Mesothelial cell of epicardium (in vitro differentiated cells): ENCODE measurements at regions not wholly inside any gene's neighbourhood (a gene's known extent, or its start where the extent isn't known, plus 50 kb on each side); places are given as distances from the start of the nearest gene placed in this dataset.

Experiments
- DNase-seq, 2 experiments: peaks; one replicate each; pipeline ENCODE4 v3.0.0; 2021; ENCODE audit warnings: low spot score in 2 of 2; ENCODE audit not compliant: unreplicated experiment in 2 of 2
- H3K27ac Mint-ChIP-seq: 2 replicates; pipeline ENCODE4 v1.8.0; 2021; ENCODE audit warnings: mixed read lengths
- H3K27me3 Mint-ChIP-seq: 2 replicates; pipeline ENCODE4 v1.8.0; 2021; ENCODE audit warnings: low read depth, mixed read lengths
- H3K36me3 Mint-ChIP-seq: 2 replicates; pipeline ENCODE4 v1.8.0; 2021; ENCODE audit warnings: mixed read lengths
- H3K4me1 Mint-ChIP-seq: 2 replicates; pipeline ENCODE4 v1.8.0; 2021; ENCODE audit warnings: mixed read lengths
- H3K4me3 Mint-ChIP-seq: 2 replicates; pipeline ENCODE4 v1.8.0; 2021; ENCODE audit warnings: mild to moderate bottlenecking, moderate library complexity, mixed read lengths
- H3K9me3 Mint-ChIP-seq: 2 replicates; pipeline ENCODE4 v1.8.0; 2021; ENCODE audit warnings: mixed read lengths
- TF ChIP-seq, protein P1 (sequence below): fragments of 200-600 bp; sonication (generic); IDR thresholded peaks from one replicate; pipeline ENCODE4 v1.5.0; 2021; ENCODE audit warnings: antibody characterized with exemption; ENCODE audit not compliant: unreplicated experiment

DNA sequence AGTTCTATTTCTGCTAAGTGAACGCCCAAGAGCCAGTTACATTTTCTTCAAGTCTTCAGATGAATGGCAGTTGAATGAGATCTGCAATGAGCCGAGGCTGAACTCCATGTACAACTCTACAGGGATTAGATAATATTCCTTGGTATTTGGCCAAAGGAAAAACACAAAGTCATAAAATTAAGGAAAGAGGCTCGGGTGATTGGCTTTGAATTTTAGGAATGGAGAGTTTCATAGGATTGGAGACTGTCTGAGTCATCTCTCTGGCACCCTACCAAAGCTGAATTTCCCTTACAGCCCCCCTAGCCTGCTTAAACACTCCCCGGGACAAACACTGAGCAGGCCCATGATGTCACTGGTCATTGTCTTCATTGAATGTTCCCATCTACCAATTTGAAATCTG, 188.0 kb upstream of the C1QTNF7 start:
- peaks cover 10% of the 10 kb centered on the region for H3K4me1 Mint-ChIP-seq
- H3K27me3 Mint-ChIP-seq: no peaks in the 10 kb centered on the region
- no peak overlapping the region for H3K4me3 Mint-ChIP-seq
- TF ChIP-seq, protein P1, sequence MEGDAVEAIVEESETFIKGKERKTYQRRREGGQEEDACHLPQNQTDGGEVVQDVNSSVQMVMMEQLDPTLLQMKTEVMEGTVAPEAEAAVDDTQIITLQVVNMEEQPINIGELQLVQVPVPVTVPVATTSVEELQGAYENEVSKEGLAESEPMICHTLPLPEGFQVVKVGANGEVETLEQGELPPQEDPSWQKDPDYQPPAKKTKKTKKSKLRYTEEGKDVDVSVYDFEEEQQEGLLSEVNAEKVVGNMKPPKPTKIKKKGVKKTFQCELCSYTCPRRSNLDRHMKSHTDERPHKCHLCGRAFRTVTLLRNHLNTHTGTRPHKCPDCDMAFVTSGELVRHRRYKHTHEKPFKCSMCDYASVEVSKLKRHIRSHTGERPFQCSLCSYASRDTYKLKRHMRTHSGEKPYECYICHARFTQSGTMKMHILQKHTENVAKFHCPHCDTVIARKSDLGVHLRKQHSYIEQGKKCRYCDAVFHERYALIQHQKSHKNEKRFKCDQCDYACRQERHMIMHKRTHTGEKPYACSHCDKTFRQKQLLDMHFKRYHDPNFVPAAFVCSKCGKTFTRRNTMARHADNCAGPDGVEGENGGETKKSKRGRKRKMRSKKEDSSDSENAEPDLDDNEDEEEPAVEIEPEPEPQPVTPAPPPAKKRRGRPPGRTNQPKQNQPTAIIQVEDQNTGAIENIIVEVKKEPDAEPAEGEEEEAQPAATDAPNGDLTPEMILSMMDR: no peak
- no peaks in the 10 kb centered on the region for H3K36me3 Mint-ChIP-seq
- no peaks in the 10 kb centered on the region for H3K9me3 Mint-ChIP-seq
- no peak for DNase-seq
- H3K27ac Mint-ChIP-seq: no peak overlapping the region

DNA sequence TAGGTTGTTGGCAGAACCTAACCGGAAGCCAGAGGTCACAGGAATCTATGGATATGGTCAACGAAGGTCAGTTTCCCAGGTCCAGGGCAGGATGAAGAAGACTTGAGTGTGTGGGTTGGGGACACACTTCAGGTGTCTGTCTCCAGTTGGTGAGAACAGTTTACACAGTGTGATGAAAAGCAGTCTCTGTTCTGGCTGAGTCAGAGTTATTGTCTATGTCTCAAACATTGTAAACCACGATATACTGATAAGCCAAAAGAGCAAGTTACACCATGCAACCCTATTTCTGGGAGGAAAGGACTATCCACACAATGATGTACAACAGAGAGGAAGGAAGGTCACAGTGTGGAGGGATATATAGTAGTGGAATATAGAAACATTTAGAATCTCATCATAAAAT, 187.1 kb upstream of the C1QTNF7 start:
- Mint-ChIP-seq H3K4me3 (no peak overlapping the region), H3K9me3 (no peaks in the 10 kb centered on the region), H3K27ac (no peak overlapping the region), H3K4me1 (peaks cover 14% of the 10 kb centered on the region), H3K36me3 (no peaks in the 10 kb centered on the region), H3K27me3 (no peaks in the 10 kb centered on the region)
- TF ChIP-seq, protein P1: no peak
- DNase-seq: no peak

DNA sequence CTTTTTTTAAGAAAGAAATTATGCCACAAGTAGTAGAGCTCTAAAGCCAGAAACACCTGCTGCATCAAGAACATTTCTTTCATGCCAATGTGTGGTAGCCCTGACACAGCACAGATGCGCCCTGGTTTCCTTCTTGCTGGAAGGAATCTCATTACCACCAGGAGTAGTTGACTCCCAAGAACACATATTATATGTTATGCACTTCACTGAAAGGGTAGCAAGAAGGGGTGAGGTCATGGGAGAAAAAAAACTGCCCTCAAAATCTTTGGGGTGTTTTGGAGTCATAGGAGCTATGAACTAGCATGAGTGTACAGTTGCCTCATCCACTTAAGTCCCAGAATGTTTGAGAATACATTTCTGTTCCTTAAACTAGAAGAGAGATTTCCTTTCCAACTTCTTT, 185.8 kb upstream of the C1QTNF7 start:
- Mint-ChIP-seq H3K9me3 (no peaks in the 10 kb centered on the region), H3K4me3 (no peak overlapping the region), H3K27me3 (no peaks in the 10 kb centered on the region), H3K4me1 (peaks cover 20% of the 10 kb centered on the region), H3K27ac (no peak overlapping the region), H3K36me3 (no peaks in the 10 kb centered on the region)
- no peak for DNase-seq
- TF ChIP-seq, protein P1: no peak

DNA sequence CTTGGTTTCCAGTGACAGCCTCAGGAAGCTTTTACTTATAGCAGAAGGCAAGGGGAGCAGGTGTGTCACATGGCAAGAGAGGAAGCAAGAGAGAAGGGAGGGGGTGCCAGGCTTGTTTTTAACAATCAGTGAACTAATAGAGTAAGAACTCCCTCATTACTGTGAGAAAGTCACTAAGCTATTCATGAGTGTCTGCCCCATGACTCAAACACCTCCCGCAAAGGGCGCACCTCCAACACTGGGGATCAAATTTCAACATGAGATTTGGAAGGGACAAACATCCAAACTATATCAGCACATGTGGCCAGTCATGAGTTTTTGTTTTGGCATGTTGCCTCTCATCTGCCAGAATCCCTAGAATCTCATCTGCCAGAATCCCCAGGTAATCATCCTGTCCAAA, 183.5 kb upstream of the C1QTNF7 start:
- Mint-ChIP-seq H3K27me3 (no peaks in the 10 kb centered on the region), H3K9me3 (no peaks in the 10 kb centered on the region), H3K4me1 (peaks cover 15% of the 10 kb centered on the region), H3K27ac (no peak overlapping the region), H3K36me3 (no peaks in the 10 kb centered on the region), H3K4me3 (no peak overlapping the region)
- DNase-seq: no peak
- TF ChIP-seq, protein P1: no peak

DNA sequence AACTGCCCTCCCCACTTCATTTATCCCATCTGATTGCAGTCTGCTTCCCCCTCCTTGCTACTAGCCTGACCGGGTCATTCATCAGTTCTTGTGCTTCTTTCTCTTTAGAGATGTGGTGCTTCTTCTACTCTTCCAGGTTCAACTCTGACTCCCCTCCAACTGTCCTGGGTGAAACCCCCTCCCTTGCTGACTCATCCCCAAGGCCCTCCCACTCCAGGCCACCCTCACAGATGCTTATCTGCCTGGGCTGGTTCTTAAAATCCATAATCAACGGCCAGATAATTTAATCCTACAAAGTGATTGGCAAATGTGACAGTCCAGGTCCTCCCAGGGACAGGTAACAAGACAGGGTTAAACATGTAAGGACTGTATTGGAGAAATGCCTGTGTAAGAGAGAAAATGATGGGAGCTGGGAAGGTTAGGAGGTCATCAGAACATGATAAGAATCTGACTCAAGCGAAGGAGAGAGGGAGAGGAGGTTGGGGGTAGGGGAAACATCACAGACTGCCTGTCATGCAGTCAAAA, 182.8 kb upstream of the C1QTNF7 start:
- Mint-ChIP-seq H3K27me3 (no peaks in the 10 kb centered on the region), H3K27ac (no peak overlapping the region), H3K9me3 (no peaks in the 10 kb centered on the region), H3K36me3 (no peaks in the 10 kb centered on the region), H3K4me1 (peaks cover 14% of the 10 kb centered on the region), H3K4me3 (no peak overlapping the region)
- TF ChIP-seq, protein P1: no peak
- DNase-seq: no peak

DNA sequence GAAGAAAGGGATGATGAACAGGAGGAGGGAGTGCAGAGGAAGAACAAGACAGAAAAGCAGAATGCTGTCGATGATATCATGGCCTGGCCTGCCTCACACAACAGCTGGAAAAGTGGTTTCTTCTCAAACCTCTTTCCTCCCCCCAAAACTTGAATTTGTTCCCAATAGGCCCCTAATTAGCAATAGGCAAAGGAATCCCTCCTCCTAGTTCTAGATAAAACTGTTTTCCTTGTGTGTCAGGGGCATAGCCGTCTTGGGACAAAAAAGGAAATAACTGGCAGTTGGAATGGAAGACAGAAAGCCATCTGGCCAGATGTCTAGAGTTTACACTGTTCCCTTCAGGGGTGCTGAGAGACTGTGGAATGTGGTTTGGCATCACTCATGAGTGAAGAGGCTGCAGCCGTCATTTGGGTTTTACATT, 177.8 kb upstream of the C1QTNF7 start:
- no peaks in the 10 kb centered on the region for H3K27me3 Mint-ChIP-seq
- DNase-seq: no peak
- H3K4me3 Mint-ChIP-seq: no peak overlapping the region
- H3K4me1 Mint-ChIP-seq: peaks cover 32% of the 10 kb centered on the region
- H3K36me3 Mint-ChIP-seq: no peaks in the 10 kb centered on the region
- H3K9me3 Mint-ChIP-seq: no peaks in the 10 kb centered on the region
- TF ChIP-seq, protein P1: no peak
- H3K27ac Mint-ChIP-seq: no peak overlapping the region
